ENCODE measurements at regions not wholly inside any gene's neighbourhood (a gene's known extent, or its start where the extent isn't known, plus 50 kb on each side); places are given as distances from the start of the nearest gene placed in this dataset.
"Not testable (repeated sequence)": the region's sequence is repeated elsewhere in the genome, so short reads cannot be mapped to it uniquely, and the experiment has no call there.

- no peak for DNase-seq
Measured at GRCh38 chr10:44569193-44570091, 184.5 kb upstream of the CXCL12 start.

GRCh38 chr10:44571701-44572100 is 186.8 kb upstream of the CXCL12 start:
- DNase-seq, result no peak

- no peak for DNase-seq
Measured at GRCh38 chr10:44572146-44572545, 187.2 kb upstream of the CXCL12 start.

- DNase-seq, result no peak
Measured at GRCh38 chr10:44573821-44574220, 188.9 kb upstream of the CXCL12 start.

DNA sequence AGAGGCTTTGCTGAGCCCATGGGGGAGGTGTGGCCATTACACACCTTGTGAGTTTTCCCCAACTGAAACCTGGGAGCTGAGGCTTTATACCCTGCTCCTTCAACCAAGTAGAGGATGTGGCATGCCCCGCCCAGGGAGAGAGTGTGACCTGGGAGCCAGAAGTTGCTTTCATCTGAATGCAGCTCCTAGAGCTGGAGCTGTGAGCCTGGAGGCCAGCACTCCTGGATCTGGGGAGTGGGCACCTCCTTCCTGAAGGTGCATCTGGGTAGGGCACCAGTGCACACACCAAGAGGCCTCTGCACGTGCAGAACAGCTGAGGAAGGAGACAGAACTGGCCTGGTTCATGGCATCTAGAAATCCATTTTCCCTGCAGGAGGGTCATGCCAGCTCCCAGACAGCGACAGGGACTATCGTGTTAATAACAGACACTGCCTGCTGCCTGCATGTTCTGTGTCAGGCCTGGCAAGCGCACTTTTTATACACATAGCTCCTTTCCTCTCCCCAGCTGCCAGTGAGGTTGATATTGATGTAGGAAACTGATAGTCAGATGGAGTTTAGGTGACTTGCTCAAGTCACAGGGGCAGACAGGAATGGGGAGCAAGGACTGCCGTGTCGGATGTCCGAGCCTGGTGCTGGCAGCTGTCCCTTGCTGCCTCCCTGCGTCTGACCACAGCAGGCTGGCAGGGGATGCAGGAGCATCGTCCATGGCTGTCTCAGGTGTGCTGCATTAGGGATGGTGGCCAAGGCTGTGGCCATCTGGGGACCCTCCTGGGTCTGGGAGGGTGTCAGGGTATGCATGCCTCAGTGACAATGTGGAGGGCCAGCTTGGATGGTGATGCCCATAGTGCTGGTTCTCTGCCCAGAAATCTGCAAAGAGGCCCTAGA is 189.9 kb upstream of the CXCL12 start:
- no peak for DNase-seq

- DNase-seq, result no peak
Measured at GRCh38 chr10:44575601-44576380, 190.9 kb upstream of the CXCL12 start.

GRCh38 chr10:44576702-44577191 is 191.8 kb upstream of the CXCL12 start:
- no peak for DNase-seq

- no peak for DNase-seq
Measured at GRCh38 chr10:44577533-44577932, 192.6 kb upstream of the CXCL12 start.

- DNase-seq, result no peak
Measured at GRCh38 chr10:44578271-44578670, 193.4 kb upstream of the CXCL12 start.

GRCh38 chr10:44578963-44579362 is 194.1 kb upstream of the CXCL12 start:
- DNase-seq, result not testable (repeated sequence)

DNA sequence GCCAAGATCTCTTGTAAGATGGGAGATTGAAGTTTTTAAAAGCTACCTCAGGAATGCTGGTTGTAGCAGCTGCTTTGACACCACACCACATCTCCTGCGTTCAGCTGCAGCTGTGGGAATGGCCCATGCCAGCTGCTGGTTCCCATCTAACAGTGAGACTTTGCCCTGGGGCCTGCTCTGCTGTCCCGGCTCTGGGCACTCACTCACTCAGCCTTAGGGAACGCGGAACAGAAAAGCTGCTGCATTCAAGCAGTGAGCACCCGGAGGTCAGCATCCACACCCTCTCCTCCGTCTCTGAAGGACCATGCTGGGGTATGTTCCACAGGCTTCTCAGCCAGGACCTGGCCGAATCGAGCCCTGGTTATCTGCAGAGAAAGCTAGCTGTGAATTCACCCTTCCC is 197.1 kb upstream of the CXCL12 start:
- DNase-seq, result no peak

DNA sequence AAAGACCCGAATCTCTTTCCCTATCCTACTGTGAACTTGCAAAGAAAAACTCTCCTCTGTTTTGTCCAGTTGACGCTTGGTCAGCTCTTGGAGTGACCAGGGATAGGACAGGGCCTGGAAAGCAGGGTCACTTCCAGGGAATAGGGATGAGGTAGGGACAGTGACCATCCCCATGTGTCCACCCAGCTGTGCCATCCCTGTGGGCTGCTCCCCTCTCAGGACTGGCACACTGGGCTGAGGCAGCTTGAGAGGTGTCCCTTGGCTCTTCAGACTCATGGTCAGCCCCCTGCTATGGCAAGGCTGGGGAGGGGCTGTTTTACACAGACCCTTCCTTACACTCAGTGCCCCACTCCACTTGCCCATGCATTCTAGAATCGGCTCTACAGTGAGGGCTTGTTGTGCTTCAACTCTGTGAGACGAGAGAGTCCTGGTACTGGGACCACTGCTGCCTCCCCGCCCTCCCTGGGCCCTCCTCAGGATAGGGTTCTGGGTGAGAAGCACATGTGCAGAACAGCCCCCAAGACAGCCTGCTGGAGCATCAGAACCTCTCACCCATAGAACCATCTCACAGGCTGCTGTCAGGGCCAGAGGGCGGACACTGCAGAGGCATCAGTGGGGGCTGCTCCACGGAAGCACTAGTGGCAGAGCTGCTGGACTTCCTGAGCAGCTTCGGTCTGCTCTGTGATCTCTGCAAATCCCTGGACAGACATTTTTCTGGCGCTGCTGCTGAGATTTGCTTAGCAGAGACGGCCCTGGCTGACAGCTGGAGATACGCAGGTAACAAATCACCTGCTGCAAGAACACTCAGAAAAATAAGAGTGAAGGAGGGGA is 202.8 kb upstream of the CXCL12 start:
- DNase-seq, result no peak

DNA sequence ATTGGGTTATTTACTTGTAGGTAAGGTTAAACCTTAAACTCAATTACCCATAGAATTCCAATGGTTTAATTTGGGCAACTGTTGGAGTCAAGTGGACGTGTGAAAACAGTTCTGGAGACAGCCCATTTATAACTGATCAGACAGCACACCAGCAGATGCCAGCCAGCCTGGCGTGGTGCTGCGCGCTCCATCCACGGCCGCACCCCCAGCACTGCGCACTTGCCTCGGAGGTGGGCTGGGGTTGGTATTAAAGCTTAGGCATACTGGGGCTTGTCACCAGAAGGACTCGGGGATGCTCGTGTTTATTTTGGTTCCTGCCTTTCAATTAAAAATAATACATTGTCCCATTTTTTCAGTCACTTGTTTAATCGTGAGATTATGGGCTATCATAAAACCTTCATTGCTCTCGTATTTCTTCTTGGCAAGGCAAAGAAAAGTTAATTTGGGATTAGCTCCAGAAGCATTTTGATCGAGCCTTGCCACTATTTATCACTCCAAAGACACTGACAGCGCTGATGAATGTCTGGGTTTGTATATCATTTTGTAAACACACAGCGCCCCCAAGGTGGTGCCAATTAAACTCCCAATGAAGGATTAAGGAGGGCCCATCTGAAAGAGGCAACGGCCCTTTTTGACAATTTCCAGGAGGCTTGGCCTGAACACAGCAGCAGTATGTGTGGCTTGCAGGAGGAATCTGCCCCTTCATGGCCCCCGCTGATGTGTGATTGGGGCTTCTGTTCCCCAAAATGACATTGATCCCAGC is 204.5 kb upstream of the CXCL12 start:
- DNase-seq, result no peak

DNA sequence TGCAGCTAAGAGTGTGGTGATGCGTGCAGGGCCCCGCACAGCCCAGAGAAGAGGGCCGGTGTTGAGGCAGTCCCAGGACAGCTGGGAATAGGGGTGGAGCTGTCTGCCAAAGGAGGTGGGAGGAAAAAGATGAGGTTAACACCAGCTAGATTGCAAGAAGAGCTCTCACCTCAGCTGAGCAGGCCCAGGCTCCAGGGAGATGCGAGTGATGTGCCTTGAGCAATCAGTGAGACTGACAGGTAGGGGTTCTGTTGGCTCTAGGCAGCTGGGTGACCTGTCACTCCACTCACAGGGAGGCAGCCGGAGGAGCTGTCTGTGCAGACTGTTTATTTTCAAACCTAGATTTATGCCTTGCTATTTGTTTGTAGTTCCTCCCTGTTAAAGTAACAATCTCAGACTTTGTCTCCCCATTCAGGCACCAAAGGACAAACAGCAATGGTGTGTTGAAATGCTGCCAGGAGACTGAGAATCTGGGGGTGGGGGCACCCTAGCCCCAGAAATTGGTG is 205.1 kb upstream of the CXCL12 start:
- DNase-seq, result no peak

GRCh38 chr10:44591911-44592310 is 207.0 kb upstream of the CXCL12 start:
- no peak for DNase-seq

DNA sequence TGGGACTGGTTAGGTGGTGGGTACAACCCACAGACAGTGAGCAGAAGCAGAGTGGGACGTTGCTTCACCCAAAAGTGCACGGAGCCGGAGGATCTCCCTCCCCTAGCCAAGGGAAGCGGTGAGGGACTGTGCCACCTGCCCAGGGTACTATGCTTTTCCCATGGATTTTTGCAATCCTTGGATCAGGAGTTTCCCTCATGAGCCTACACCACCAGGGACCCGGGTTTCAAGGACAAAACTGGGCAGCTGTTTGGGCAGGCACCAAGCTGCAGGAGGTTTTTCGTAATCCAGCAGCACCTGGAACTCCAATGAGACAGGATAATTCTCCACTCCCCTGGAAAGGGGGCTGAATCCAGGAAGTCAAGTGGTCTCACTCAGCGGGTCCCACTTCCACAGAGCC is 209.1 kb upstream of the CXCL12 start:
- no peak for DNase-seq

DNA sequence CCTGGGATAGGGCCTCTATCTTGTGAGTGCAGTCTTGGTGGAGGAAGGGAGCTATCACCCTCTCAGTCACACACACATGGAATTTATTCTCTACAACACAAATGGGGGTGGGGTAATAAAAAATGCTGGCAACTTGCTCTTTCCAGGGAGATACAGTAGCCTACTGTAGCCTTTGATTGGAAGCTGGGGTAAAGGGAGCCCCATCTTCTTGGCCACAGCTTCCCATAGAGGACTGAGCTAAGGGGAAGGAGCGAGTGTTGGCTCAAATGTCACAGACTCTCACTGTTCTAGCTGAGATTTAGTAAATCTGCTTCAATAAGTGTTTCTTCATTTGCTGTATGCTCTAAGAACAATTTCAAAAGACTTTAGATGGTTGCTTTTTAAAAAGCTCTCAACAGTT is 222.2 kb upstream of the CXCL12 start:
- no peak for DNase-seq

- no peak for DNase-seq
Measured at GRCh38 chr10:44618910-44619309, 234.0 kb upstream of the CXCL12 start.

DNA sequence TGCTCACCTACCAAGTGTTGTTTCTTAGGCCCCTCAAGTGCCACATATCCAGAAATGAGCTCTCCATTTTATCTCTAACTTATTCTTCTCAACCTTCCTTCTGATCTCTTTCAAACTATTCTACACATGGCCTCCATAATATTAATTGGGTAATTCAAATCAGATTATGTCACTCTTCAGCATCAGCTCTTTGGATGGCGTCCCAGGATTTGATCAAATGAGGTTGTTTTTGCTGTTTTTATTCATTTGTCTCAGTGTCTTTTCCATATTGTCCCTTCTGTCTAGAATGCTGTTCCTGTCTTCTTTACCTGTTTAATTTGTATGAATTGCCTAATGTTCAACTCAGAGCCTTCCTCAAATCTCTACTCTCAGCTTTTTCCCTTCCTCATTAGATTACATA is 234.6 kb upstream of the CXCL12 start:
- DNase-seq, result no peak

DNA sequence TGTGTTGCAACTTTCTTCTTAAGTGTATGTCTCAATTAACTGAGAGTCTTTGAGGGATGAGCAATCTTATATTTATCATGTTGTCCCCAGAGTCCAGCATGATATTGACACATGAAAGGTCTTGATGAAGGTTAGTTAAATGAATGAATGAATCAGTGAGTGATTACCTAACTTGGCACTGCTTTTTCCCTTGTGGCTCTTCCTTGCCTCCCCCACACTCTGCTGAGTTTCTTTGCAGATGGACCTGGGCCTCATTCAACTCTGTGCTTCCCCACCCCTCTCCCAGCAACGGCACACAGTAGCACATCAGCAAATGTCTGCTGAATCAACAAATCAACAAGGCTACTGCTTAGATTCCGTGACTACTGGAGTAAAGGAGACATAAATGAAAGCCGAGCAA is 235.1 kb upstream of the CXCL12 start:
- DNase-seq, result no peak

Measured in stimulated activated naive CD4-positive, alpha-beta T cell (primary cell).